NCI-H1092 (cell line): ENCODE measurements at regions not wholly inside any gene's neighbourhood (a gene's known extent, or its start where the extent isn't known, plus 50 kb on each side); places are given as distances from the start of the nearest gene placed in this dataset.

Source experiments
- DNase-seq: peaks from one replicate; lab custom pipeline; 2025; lab: John Stamatoyannopoulos, UW

GRCh38 chr2:219901155-219901554 is 273.7 kb downstream of the SLC4A3 start:
- no peak for DNase-seq

GRCh38 chr2:219902891-219903552 is 275.6 kb downstream of the SLC4A3 start:
- DNase-seq = no peak

DNA sequence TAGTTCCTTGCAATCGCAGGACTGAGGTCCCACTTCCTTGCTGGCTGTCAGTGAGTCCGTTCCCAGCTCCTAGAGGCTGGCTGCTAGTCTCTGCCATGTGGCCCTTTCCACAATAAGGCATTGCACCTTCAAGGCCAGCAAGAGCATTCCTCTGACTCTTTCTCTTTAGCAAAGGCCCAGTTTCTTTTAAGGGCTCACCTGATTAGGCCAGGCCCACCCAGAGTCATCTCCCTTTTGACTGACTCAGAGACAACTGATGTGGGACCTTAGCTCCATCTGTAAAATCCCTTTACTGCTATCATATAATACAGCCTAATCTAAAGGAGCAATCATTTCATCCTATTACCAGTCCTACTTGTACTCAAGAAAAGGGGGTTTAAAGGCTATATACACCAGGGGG is 278.2 kb downstream of the SLC4A3 start:
- no peak for DNase-seq

GRCh38 chr2:219906114-219907010 is 278.9 kb downstream of the SLC4A3 start:
- DNase-seq = no peak

DNA sequence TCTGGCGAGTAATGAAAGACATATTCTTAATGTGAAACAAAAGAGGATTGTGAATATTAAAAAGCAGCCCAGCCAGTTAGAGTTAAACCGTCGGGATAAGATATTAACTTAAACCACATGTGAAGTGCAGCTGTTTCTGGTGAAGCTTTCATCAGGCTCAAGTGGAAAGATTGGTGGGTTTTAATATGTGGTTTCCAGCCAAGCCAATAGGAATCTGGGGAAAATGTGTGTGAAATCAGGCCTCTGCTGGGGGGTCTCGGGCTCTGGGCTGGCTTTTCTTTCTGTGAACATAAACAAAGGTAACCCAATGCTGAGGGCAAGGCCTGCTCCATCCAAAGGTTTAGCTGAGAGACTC is 279.6 kb downstream of the SLC4A3 start:
- no peak for DNase-seq

- DNase-seq = no peak
These were observed 281.1 kb downstream of the SLC4A3 start for GRCh38 chr2:219908538-219908937.

- no peak for DNase-seq
These were observed 284.1 kb downstream of the SLC4A3 start for GRCh38 chr2:219911541-219911940.

DNA sequence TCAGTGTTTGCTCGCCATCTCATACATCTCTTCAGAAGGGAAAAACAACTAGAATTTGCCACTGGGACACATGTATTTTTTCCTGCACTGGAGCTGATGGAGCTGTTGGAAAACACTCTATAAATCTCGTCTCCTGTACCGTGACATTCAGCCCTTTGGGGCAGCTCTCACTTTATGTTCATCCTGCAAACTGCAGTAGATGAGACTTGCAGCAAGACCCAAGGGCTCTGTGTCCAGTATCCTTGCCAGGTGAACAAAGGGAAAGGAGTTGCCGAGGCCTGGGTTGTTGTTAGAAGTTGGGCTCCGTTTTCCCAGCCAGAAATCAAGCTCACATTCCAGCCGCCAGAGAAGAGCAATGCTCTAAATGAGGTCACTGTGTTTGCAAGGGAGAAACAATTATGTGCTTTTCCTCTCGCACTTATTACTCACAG is 285.1 kb downstream of the SLC4A3 start:
- DNase-seq = no peak

DNA sequence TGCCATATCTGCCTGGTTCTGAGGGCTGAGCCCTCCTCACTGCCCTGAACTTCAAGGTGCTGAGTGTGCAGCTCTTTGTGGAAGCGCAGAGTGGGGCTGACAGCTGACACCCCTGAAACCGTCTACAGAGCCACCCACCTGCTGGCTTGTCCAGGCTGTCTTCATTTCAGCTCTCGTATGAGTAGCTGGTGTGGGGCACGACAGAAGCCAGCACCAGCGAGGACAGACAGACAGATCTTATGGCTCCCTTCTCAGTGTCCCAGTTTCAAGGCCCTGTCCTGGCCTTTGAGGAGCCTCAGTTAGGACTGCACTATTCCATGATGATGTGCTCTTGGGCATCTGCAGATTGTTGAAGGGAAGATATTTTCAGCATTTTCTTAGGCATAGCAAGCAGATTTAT is 287.1 kb downstream of the SLC4A3 start:
- no peak for DNase-seq

GRCh38 chr2:219916281-219916680 is 288.9 kb downstream of the SLC4A3 start:
- no peak for DNase-seq

GRCh38 chr2:219916726-219917440 is 289.5 kb downstream of the SLC4A3 start:
- DNase-seq = no peak

GRCh38 chr2:219918254-219918653 is 290.8 kb downstream of the SLC4A3 start:
- no peak for DNase-seq

GRCh38 chr2:219918944-219919343 is 291.5 kb downstream of the SLC4A3 start:
- DNase-seq = peak; percentile 6

- DNase-seq = no peak
These were observed 292.1 kb downstream of the SLC4A3 start for GRCh38 chr2:219919506-219919905.

- no peak for DNase-seq
These were observed 302.4 kb downstream of the SLC4A3 start for GRCh38 chr2:219929835-219930234.

- no peak for DNase-seq
These were observed 312.2 kb downstream of the SLC4A3 start for GRCh38 chr2:219939647-219940046.

- no peak for DNase-seq
These were observed 317.4 kb downstream of the SLC4A3 start for GRCh38 chr2:219944866-219945265.

- DNase-seq = no peak
These were observed 318.6 kb downstream of the SLC4A3 start for GRCh38 chr2:219946021-219946420.

- DNase-seq = no peak
These were observed 319.1 kb downstream of the SLC4A3 start for GRCh38 chr2:219946529-219946928.

DNA sequence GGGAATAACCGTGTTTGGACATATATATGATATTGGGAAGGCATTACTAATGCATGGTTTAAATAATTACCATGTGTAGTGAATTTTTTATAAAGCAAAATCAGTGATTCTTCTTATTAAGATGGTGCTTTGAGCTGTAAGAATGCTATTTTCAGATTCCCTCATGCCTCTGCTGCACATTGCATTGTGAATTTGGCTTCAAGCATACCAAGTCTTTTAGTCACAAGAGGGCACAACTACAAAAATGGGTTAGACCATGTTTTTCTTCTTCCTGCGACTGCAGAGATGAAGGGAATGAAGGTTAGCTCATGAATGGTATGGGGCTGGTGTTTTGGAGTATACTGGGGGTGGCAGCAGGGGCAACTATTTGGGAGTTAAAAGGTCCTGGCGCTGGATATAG is 320.1 kb downstream of the SLC4A3 start:
- DNase-seq = no peak

DNA sequence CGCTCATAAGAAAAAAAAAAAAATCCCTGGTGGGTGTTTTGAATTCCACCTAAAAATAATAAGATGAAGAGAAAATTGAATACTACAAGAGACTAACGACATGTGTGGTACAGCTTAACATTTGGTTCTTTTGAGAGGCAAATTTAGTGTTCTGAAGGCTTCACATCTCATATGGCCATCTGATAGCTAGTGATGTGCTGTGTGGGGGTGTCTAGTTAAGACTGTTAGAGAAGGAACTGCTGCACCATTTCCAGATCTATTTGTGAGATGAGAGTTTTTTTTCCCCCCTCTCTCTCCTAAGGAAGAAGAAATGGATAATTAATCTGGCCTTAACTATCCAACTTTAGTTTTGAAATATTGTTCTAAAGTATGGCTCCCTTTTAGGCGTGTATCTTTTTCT is 321.6 kb downstream of the SLC4A3 start:
- no peak for DNase-seq

GRCh38 chr2:219951099-219951498 is 323.7 kb downstream of the SLC4A3 start:
- no peak for DNase-seq

DNA sequence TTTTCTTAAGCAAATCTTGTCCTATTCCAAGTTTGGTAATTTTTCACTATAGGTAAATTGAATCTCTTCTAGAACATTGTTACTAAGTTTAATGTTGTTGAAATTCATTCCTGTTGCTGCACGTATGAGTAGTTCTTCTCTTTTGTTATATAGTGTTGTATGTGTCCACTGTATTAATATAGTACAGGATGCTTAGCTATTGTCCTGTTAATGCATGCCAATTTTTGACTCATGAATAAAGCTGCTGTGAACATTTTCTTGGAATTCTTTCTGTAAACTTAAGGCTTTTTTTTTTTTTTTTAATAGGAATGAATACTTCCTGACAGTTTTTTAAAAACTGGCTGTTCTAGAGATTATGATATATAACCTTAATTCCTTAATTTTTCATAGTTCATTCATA is 326.9 kb downstream of the SLC4A3 start:
- no peak for DNase-seq
